Uterus (tissue), 2 donors: ENCODE measurements at regions not wholly inside any gene's neighbourhood (a gene's known extent, or its start where the extent isn't known, plus 50 kb on each side); places are given as distances from the start of the nearest gene placed in this dataset.

ENCODE experiments used
- CTCF ChIP-seq, 4 experiments: fragments of 200-600 bp in 2 of 4; fragments of 450-650 bp in 2 of 4; sonication (generic) in 2 of 4; IDR thresholded peaks; one replicate each; pipeline ENCODE4 v1.5.1; 2016 to 2019; ENCODE audit warnings: antibody characterized with exemption in 4 of 4, mild to moderate bottlenecking in 2 of 4, moderate library complexity in 1 of 4
- POLR2A ChIP-seq, 2 donors: fragments of 450-650 bp; IDR thresholded peaks; one replicate each; pipeline ENCODE4 v1.6.1; 2016; ENCODE audit warnings: antibody characterized with exemption in 2 of 2, mild to moderate bottlenecking in 1 of 2, moderate library complexity in 1 of 2

DNA sequence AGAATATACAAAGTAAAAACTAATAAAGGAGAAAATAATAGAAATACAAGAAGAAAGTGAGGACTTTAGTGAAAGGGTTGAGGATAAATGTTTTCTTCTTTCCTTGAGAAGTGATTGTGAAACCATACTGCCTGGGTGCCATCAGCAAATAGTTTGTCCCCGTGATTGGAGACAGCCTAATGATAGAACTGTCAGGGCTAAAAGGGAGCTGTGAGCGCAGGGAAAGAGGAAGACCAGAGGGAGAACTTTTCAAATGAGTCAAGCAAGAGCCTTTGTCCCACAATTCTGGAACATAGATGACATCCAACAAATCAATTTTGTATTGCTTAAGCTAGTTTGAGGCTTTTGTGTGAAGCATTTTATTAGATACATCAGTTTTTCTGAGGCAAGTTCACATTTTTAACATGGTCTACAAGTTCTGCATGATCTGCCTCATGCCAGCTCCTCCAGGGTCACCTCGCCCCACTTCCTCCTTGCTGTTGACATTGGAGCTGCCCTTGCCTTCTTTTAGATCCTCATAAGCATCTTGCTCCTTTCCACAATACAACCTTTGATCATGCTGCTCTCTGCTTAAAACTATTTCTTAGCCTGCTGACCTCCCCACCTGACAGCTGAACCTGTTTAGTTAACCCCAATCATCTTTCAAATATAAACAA lies 213.4 kb upstream of the REG3G start:
- TF ChIP-seq CTCF (IDR thresholded peaks at IDR 0.05), result no peak
- TF ChIP-seq POLR2A (IDR thresholded peaks at IDR 0.05), result no peak
